ENCODE measurements at regions not wholly inside any gene's neighbourhood (a gene's known extent, or its start where the extent isn't known, plus 50 kb on each side); places are given as distances from the start of the nearest gene placed in this dataset.

- no peak for DNase-seq
- Histone ChIP-seq H3K9ac (ENCODE audit: low read length in 3 of 3) (no peak overlapping the region), H3K4me1 (ENCODE audit: control insufficient read depth in 2 of 3, insufficient read depth in 2 of 3, low read depth in 1 of 3, low read length in 3 of 3) (no peaks in the 10 kb centered on the region), H3K27ac (ENCODE audit: low read depth in 2 of 2, low read length in 2 of 2) (no peak overlapping the region), H3K27me3 (ENCODE audit: control insufficient read depth, insufficient read depth, low read length) (no peaks in the 10 kb centered on the region), H3K36me3 (ENCODE audit: control insufficient read depth in 2 of 3, insufficient read depth in 3 of 3, low read length in 3 of 3) (no peaks in the 10 kb centered on the region), H3K4me3 (ENCODE audit: low read length in 3 of 3) (no peak overlapping the region), H3K9me3 (ENCODE audit: control insufficient read depth in 2 of 3, insufficient read depth in 1 of 3, low read length in 3 of 3) (no peaks in the 10 kb centered on the region)
- TF ChIP-seq CTCF (IDR thresholded peaks at IDR 0.05; ENCODE audit: borderline replicate concordance, extremely low read depth, insufficient read depth) = no peak
- intact Hi-C loops (cut with DNase I) = no loop called here
- FAIRE-seq = no peak
Measured at GRCh38 chr12:103109861-103110260, 152.4 kb downstream of the ASCL1 start.

- no peak for TF ChIP-seq CTCF (IDR thresholded peaks at IDR 0.05; ENCODE audit: borderline replicate concordance, extremely low read depth, insufficient read depth)
- DNase-seq (no peak), FAIRE-seq (no peak)
- Histone ChIP-seq H3K4me3 (ENCODE audit: low read length in 3 of 3) (no peak overlapping the region), H3K27ac (ENCODE audit: low read depth in 2 of 2, low read length in 2 of 2) (no peak overlapping the region), H3K36me3 (ENCODE audit: control insufficient read depth in 2 of 3, insufficient read depth in 3 of 3, low read length in 3 of 3) (no peaks in the 10 kb centered on the region), H3K9ac (ENCODE audit: low read length in 3 of 3) (no peak overlapping the region), H3K9me3 (ENCODE audit: control insufficient read depth in 2 of 3, insufficient read depth in 1 of 3, low read length in 3 of 3) (no peaks in the 10 kb centered on the region), H3K27me3 (ENCODE audit: control insufficient read depth, insufficient read depth, low read length) (no peaks in the 10 kb centered on the region), H3K4me1 (ENCODE audit: control insufficient read depth in 2 of 3, insufficient read depth in 2 of 3, low read depth in 1 of 3, low read length in 3 of 3) (no peaks in the 10 kb centered on the region)
- intact Hi-C loops (cut with DNase I) = no loop called here
Measured at GRCh38 chr12:103114296-103115055, 157.0 kb downstream of the ASCL1 start.

GRCh38 chr12:103128862-103129501 is 171.5 kb downstream of the ASCL1 start:
- H3K27me3 ChIP-seq (ENCODE audit: control insufficient read depth, insufficient read depth, low read length) = no peaks in the 10 kb centered on the region
- DNase-seq (no peak), FAIRE-seq (no peak)
- H3K9me3 ChIP-seq (ENCODE audit: control insufficient read depth in 2 of 3, insufficient read depth in 1 of 3, low read length in 3 of 3) = no peaks in the 10 kb centered on the region
- H3K4me3 ChIP-seq (ENCODE audit: low read length in 3 of 3) = no peak overlapping the region
- intact Hi-C loops (cut with DNase I) = no loop called here
- H3K4me1 ChIP-seq (ENCODE audit: control insufficient read depth in 2 of 3, insufficient read depth in 2 of 3, low read depth in 1 of 3, low read length in 3 of 3) = no peaks in the 10 kb centered on the region
- no peak overlapping the region for H3K9ac ChIP-seq (ENCODE audit: low read length in 3 of 3)
- no peak for TF ChIP-seq CTCF (IDR thresholded peaks at IDR 0.05; ENCODE audit: borderline replicate concordance, extremely low read depth, insufficient read depth)
- no peaks in the 10 kb centered on the region for H3K36me3 ChIP-seq (ENCODE audit: control insufficient read depth in 2 of 3, insufficient read depth in 3 of 3, low read length in 3 of 3)
- no peak overlapping the region for H3K27ac ChIP-seq (ENCODE audit: low read depth in 2 of 2, low read length in 2 of 2)
